ENCODE measurements at regions not wholly inside any gene's neighbourhood (a gene's known extent, or its start where the extent isn't known, plus 50 kb on each side); places are given as distances from the start of the nearest gene placed in this dataset.

- TF ChIP-seq CTCF (IDR thresholded peaks at IDR 0.05) (no peak), POLR2AphosphoS5 (IDR thresholded peaks at IDR 0.05; ENCODE audit: low read depth, low read length) (no peak)
Observed at GRCh38 chr5:3212869-3213268, 382.8 kb upstream of the IRX1 start.

Measured in Panc1 (cell line).